Liver (tissue), 8 donors: ENCODE measurements at regions not wholly inside any gene's neighbourhood (a gene's known extent, or its start where the extent isn't known, plus 50 kb on each side); places are given as distances from the start of the nearest gene placed in this dataset.

Experiments used
- DNase-seq: peaks from one replicate; pipeline ENCODE4 v3.0.0-alpha.2; 2017; ENCODE audit warnings: low spot score
- H3K27ac ChIP-seq, 2 donors: one replicate each; pipeline ENCODE4 v1.7.0; 2013; ENCODE audit warnings: inconsistent platforms in 2 of 2, low read length in 2 of 2, control low read depth in 1 of 2, low read depth in 1 of 2, mild to moderate bottlenecking in 1 of 2
- H3K27me3 ChIP-seq, 4 donors: one replicate each; pipeline versions ENCODE4 v1.6.1 to v1.7.0; 2013; ENCODE audit warnings: low read length in 3 of 4, inconsistent platforms in 1 of 4, mild to moderate bottlenecking in 1 of 4, moderate library complexity in 1 of 4; ENCODE audit not compliant: control insufficient read depth in 4 of 4, insufficient read depth in 4 of 4
- H3K36me3 ChIP-seq, 4 donors: one replicate each; pipeline versions ENCODE4 v1.6.1 to v1.7.0; 2013; ENCODE audit warnings: low read length in 3 of 4, mild to moderate bottlenecking in 3 of 4, low read depth in 1 of 4, moderate library complexity in 1 of 4; ENCODE audit not compliant: control insufficient read depth in 4 of 4, insufficient read depth in 3 of 4
- H3K4me1 ChIP-seq, 4 donors: one replicate each; pipeline versions ENCODE4 v1.6.1 to v1.7.0; 2013; ENCODE audit warnings: low read length in 3 of 4, mild to moderate bottlenecking in 3 of 4, moderate library complexity in 1 of 4; ENCODE audit not compliant: control insufficient read depth in 4 of 4, insufficient read depth in 4 of 4
- H3K4me3 ChIP-seq, 3 donors: one replicate each; pipeline versions ENCODE4 v1.6.1 to v1.7.0; 2013; ENCODE audit warnings: low read length in 3 of 3, control low read depth in 1 of 3, low read depth in 1 of 3, mild to moderate bottlenecking in 1 of 3
- H3K9ac ChIP-seq, 2 donors: one replicate each; pipeline ENCODE4 v1.7.0; 2013; ENCODE audit warnings: low read length in 2 of 2, mild to moderate bottlenecking in 2 of 2, moderate library complexity in 2 of 2, control low read depth in 1 of 2, low read depth in 1 of 2
- H3K9me3 ChIP-seq, 4 donors: one replicate each; pipeline versions ENCODE4 v1.6.1 to v1.7.0; 2013; ENCODE audit warnings: low read length in 3 of 4; ENCODE audit not compliant: control insufficient read depth in 4 of 4
- ATF3 ChIP-seq: IDR thresholded peaks from 2 replicates; pipeline ENCODE4 v1.6.1; 2016; ENCODE audit warnings: antibody characterized with exemption
- EGR1 ChIP-seq, 2 donors: IDR thresholded peaks; 2 replicates each; pipeline ENCODE4 v1.6.1; 2016 to 2018; ENCODE audit warnings: antibody characterized with exemption in 2 of 2, low read depth in 2 of 2
- FOXA1 ChIP-seq: IDR thresholded peaks from 2 replicates; pipeline ENCODE4 v1.6.1; 2016; ENCODE audit warnings: antibody characterized with exemption
- FOXA2 ChIP-seq: IDR thresholded peaks from 2 replicates; pipeline ENCODE4 v1.6.1; 2016; ENCODE audit warnings: antibody characterized with exemption
- GABPA ChIP-seq, 2 donors: IDR thresholded peaks in 1 of 2; conservative IDR thresholded peaks in 1 of 2; 2 replicates each; pipeline ENCODE4 v1.6.1; 2016; ENCODE audit warnings: antibody characterized with exemption in 2 of 2, mild to moderate bottlenecking in 1 of 2, moderate library complexity in 1 of 2
- HNF4A ChIP-seq, 2 donors: conservative IDR thresholded peaks; 2 replicates each; pipeline ENCODE4 v1.6.1; 2016; ENCODE audit warnings: antibody characterized with exemption in 2 of 2, mild to moderate bottlenecking in 2 of 2
- HNF4G ChIP-seq: IDR thresholded peaks from 2 replicates; pipeline ENCODE4 v1.6.1; 2016; ENCODE audit warnings: antibody characterized with exemption
- JUND ChIP-seq, 2 donors: IDR thresholded peaks; 2 replicates each; pipeline ENCODE4 v1.6.1; 2016; ENCODE audit warnings: antibody characterized with exemption in 2 of 2
- NR2F2 ChIP-seq: IDR thresholded peaks from 2 replicates; pipeline ENCODE4 v1.6.1; 2016; ENCODE audit warnings: antibody characterized with exemption
- RAD21 ChIP-seq, 2 donors: IDR thresholded peaks; 2 replicates each; pipeline ENCODE4 v1.6.1; 2016; ENCODE audit warnings: antibody characterized with exemption in 2 of 2, mild to moderate bottlenecking in 2 of 2
- RXRA ChIP-seq, 2 donors: IDR thresholded peaks; 2 replicates each; pipeline ENCODE4 v1.6.1; 2017 to 2018; ENCODE audit warnings: antibody characterized with exemption in 2 of 2, mild to moderate bottlenecking in 1 of 2
- SP1 ChIP-seq: IDR thresholded peaks from 2 replicates; pipeline ENCODE4 v1.6.1; 2018; ENCODE audit warnings: antibody characterized with exemption, mild to moderate bottlenecking
- TAF1 ChIP-seq: conservative IDR thresholded peaks from 2 replicates; pipeline ENCODE4 v1.6.1; 2016; ENCODE audit warnings: antibody characterized with exemption, mild to moderate bottlenecking
- YY1 ChIP-seq: IDR thresholded peaks from 2 replicates; pipeline ENCODE4 v1.6.1; 2016; ENCODE audit warnings: antibody characterized with exemption, mild to moderate bottlenecking
- ZBTB33 ChIP-seq: IDR thresholded peaks from 2 replicates; pipeline ENCODE4 v1.6.1; 2016; ENCODE audit warnings: antibody characterized with exemption
- WGBS: extraction: QIAGEN DNeasy Blood & Tissue Kit; methylation state at CpG from one replicate; pipeline ENCODE4 v1.1.7; 2013; 5-methylcytosine and 5-hydroxymethylcytosine counted together
- TF ChIP-seq, protein P1 (sequence below): fragments of 150-350 bp; IDR thresholded peaks from 2 replicates; pipeline ENCODE4 v1.5.1; 2017; ENCODE audit warnings: improper control_type of control experiment, low read depth, low read length; ENCODE audit not compliant: missing input control
- TF ChIP-seq, protein P2 (sequence below): IDR thresholded peaks from 2 replicates; pipeline ENCODE4 v1.6.1; 2016; ENCODE audit warnings: antibody characterized with exemption
- donor health status: healthy.
- donor health status: healthy.
- donor health status: healthy.
- donor health status: healthy.
- donor health status: healthy.

DNA sequence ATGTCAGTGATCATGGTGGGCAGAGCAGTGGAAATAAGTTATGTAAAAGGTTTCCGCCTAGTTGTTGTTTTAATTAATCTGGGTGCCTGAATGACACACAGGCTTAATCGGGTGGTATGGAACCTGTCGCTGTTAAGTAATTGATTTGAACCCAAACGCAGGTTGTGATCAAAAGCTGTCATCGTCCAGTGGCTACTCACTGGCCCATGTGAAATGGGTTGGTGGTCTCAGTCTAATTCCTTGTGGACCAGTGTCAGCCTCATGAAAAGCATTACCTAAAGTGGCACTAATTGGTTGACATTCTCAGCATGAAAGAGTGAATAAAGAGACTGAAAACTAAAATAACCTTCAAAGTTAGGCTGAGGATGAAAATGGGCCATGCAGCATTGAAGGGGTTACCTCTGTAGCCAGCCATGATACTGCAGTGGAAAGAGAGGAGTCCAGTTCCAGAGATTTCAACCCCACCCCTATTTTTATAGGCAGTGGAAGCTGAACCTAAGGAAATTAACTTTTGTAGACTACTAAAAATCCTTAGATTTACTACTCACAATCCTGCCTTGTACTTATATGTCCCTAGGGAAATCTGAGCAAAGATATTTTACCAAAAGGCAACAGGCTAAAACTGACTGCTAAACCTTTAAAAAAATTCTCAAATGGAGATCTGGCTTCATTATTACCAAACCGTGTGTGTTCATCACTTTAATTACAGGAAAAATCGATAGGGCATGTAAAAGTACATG is 251.7 kb upstream of the TENM3 start:
- TF ChIP-seq, protein P1, sequence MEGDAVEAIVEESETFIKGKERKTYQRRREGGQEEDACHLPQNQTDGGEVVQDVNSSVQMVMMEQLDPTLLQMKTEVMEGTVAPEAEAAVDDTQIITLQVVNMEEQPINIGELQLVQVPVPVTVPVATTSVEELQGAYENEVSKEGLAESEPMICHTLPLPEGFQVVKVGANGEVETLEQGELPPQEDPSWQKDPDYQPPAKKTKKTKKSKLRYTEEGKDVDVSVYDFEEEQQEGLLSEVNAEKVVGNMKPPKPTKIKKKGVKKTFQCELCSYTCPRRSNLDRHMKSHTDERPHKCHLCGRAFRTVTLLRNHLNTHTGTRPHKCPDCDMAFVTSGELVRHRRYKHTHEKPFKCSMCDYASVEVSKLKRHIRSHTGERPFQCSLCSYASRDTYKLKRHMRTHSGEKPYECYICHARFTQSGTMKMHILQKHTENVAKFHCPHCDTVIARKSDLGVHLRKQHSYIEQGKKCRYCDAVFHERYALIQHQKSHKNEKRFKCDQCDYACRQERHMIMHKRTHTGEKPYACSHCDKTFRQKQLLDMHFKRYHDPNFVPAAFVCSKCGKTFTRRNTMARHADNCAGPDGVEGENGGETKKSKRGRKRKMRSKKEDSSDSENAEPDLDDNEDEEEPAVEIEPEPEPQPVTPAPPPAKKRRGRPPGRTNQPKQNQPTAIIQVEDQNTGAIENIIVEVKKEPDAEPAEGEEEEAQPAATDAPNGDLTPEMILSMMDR: no peak
- TF ChIP-seq HNF4G (no peak), JUND (IDR thresholded peaks at IDR 0.05) (no peak), RAD21 (IDR thresholded peaks at IDR 0.05) (no peak), YY1 (no peak), ATF3 (no peak), FOXA1 (no peak), HNF4A (conservative IDR thresholded peaks at IDR 0.05) (no peak), SP1 (no peak), EGR1 (IDR thresholded peaks at IDR 0.05; ENCODE audit: low read depth in 2 of 2) (no peak), RXRA (IDR thresholded peaks at IDR 0.05) (no peak), NR2F2 (no peak), TAF1 (no peak), FOXA2 (no peak), GABPA (IDR thresholded peaks at IDR 0.05 in 1 of 2, conservative IDR thresholded peaks at IDR 0.05 in 1 of 2) (no peak)
- TF ChIP-seq, protein P2, sequence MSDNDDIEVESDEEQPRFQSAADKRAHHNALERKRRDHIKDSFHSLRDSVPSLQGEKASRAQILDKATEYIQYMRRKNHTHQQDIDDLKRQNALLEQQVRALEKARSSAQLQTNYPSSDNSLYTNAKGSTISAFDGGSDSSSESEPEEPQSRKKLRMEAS: no peak
- Histone ChIP-seq H3K4me3 (no peak overlapping the region), H3K4me1 (no peaks in the 10 kb centered on the region), H3K9ac (no peak overlapping the region), H3K27ac (no peak overlapping the region), H3K36me3 (no peaks in the 10 kb centered on the region), H3K27me3 (peaks cover 0 to 3% (median 0%) of the 10 kb centered on the region in 4 donors), H3K9me3 (no peaks in the 10 kb centered on the region)
- 74% methylated on average over 7 of the region's 7 CpGs for WGBS
- DNase-seq: no peak

DNA sequence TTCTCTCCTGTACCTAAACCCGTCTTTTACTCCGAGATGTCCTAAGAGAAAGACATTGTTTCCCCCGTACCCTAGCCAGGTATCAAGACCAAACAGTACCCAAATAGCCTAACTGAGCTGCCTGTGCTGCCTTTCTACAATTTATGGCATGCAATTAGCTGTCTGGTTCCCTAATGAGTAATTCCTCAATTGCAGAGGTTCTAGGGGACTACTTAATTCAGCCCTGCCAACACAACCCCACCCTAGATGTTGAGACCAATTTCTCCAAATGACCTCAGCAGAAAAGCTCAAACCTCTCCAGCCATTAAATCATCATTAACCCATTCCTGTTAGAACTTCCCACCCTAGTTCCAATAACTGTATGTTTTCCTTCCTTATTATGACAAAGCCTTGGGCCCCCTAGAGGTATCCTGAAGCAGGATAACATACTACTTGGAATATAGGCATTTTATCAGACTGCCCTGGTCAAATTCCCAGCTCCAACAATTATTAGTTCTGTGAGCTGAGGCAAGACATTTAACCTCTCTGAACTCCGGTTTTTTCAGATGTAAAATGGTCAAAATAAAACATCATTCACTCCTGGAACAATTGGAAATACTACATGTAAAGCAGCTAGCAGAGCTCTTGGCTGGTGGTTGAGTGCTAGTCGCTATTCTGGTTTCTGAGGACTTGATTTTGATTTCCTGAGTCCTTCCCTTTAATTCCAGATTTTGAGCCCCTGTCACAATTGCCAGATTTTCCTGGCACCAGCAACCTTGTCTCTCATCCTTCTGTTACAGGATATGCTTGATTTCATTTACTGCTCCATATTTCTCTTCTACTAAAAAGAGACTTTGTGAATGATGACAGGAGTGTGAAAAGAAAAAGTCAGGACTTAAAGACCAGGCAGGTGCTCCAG is 244.6 kb upstream of the TENM3 start:
- TF ChIP-seq ZBTB33 (no peak), HNF4A (conservative IDR thresholded peaks at IDR 0.05) (no peak), NR2F2 (no peak), JUND (IDR thresholded peaks at IDR 0.05) (no peak)
- TF ChIP-seq, protein P2: no peak

More for the DNA sequence above, 244.6 kb upstream of the TENM3 start:
- 77% methylated on average over 5 of the region's 5 CpGs for WGBS
- no peak overlapping the region for H3K4me3 ChIP-seq
- H3K27me3 ChIP-seq: no peaks in the 10 kb centered on the region
- H3K9ac ChIP-seq: no peak overlapping the region
- H3K36me3 ChIP-seq: no peaks in the 10 kb centered on the region
- H3K4me1 ChIP-seq: no peaks in the 10 kb centered on the region
- no peak for DNase-seq
- no peaks in the 10 kb centered on the region for H3K9me3 ChIP-seq
- H3K27ac ChIP-seq: no peak overlapping the region
